ENCODE measurements at regions not wholly inside any gene's neighbourhood (a gene's known extent, or its start where the extent isn't known, plus 50 kb on each side); places are given as distances from the start of the nearest gene placed in this dataset.
A peak's percentile ranks its signal among the peaks of the same experiment; 100 is the strongest.

DNA sequence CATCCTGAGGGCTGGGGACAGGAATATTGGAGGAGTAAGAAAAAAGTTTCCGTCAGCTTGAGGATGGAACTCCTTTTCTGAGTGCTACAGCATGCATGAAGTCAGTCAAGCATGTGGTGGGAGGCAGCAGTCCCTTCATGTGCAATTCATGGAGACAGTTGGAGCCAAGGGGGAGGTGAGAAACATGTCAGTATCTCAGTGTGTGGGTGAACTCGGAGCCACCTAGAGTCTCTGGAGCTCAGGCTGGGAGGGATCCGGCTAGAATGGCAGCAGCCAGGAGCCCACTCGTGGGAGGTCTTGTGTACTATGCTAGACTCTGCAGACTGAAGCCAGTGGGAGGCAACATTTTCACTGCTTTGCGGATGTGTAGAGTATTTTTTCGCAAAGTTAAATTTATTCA, 60.3 kb downstream of the AVPR1A start:
- no peak for ATAC-seq (ENCODE audit: poor library complexity)
- no peak for DNase-seq
- intact Hi-C loops (cut with DNase I): no loop called here

DNA sequence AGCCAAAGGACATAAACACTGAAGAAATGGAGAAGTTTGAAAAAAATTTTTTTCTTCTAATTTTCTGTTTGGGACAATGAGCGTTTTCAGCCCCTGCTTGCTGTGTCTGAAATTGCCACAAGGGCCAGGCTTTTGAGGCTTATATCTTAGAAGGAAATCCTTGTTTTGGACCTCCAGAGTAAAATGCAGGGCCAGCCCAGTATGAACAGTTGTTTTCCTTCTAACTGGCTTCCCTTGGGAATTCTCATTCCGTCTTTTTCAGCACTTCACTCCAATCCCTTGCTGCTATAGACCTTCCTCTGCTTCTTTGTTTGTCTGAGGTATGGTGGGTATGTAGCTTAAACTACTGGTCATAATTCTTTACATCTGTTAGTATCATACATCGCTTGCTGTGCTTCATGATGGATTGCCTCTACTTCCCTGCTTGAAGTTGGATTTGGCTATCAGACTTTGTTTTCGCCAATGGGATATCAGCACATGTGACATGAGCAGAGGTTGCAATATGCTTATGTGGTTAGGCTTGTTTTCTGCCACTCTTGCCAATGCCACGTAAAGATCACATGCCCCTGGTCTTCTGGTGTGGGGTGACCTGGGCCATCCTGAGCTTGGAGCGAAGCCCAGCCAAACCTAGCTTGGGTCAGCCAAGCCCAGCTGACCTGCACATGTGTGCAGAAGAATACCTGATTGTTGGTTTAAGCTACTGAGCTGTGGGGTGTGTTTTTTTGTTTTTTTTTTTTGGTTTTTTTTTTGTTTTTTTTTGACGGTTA, 64.7 kb downstream of the AVPR1A start:
- intact Hi-C loops (cut with DNase I): no loop called here
- DNase-seq: no peak
- peak; percentile 51 for ATAC-seq (ENCODE audit: poor library complexity)

DNA sequence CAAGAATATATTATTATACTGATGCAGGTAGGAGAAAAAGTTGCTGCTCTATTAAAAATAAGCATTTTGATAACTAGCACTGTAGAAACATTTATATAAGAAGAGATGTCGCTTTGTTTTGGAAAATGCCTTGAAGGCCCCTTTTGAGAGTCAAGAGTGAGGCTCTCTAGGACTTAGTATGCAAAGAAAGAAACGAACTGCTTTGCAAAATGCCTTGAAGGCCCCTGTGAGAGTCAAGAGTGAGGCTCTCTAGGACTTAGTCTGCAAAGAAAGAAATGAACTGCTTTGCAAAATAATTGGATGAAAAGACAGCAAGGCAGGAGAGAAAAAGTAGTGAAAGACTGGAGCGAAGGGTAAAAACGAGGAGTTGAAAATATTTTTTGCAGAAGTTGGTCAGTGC, 65.9 kb downstream of the AVPR1A start:
- DNase-seq: no peak
- no peak for ATAC-seq (ENCODE audit: poor library complexity)
- intact Hi-C loops (cut with DNase I): no loop called here

DNA sequence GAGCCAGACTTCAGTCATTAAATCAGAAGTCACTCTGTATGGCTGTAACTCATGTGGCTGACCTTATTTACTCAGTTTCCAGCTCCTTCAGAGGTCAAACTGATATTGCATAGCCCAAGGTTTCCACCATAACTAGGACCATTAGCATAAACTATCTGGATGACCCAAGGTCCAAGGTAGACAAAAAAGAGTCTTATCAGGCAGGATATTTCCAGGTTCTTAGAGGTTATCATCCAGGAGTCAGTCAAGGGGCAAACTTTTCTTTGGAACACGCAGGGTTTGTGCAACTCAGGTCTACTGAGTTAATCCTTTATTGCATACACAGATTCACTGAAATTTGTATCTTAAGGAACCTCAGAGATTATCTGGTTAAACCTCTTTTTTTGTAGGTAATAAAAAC, 66.5 kb downstream of the AVPR1A start:
- ATAC-seq (ENCODE audit: poor library complexity): no peak
- no peak for DNase-seq

DNA sequence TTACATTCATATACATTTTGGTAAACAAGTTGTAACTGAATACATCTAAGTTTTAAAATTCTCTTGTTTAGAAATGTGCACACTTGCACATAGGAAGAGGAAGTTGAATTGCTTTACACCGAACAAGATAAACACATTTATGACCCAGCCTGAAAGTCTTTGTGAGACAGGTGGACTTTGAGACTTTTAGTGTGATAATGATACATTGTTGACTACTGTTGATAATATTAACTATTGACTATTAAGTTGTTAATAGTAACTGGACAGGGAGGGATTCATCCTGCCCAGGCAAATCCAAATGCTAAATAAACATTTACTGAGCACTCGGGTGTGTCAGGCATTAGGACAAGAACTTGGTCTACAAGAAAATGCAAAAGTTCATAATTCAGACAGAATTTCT, 68.0 kb downstream of the AVPR1A start:
- intact Hi-C loops (cut with DNase I): no loop called here
- DNase-seq (no peak), ATAC-seq (ENCODE audit: poor library complexity) (no peak)

More for the DNA sequence above, 66.5 kb downstream of the AVPR1A start:
- intact Hi-C loops (cut with DNase I): no loop called here

DNA sequence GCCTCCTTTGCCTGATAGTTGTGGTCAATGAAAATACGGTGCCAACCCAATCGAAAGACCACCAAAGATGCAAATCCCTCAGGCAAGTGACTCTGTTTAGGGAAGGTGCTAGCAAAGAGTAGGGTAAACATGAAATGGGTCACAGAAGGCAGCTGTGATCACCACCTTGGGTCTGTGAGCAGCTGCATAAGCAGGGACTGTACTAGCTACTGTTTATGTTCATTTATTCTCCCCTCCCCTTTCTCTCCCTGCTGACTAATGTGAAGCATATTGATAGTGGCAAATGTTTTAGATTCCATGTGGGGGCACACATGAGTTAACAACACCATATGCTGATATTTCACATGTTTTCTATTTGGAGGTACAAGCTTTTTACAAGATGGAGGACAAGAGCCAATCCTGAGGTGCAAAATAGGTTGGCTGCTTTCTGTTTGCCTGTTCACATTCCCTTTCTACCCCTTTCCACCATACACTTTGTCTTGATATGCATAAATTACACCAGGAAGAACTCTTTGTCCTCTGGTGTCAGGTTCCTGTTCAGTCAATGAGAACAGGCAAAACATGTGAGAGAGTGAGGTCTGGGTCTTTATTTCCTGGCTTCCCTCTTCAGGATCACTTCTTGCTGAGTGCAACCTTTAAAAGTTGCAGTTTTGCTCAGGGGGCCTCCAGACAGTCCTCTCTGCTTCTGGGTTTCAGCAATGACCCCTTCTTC, 71.1 kb downstream of the AVPR1A start:
- intact Hi-C loops (cut with DNase I): no loop called here

DNA sequence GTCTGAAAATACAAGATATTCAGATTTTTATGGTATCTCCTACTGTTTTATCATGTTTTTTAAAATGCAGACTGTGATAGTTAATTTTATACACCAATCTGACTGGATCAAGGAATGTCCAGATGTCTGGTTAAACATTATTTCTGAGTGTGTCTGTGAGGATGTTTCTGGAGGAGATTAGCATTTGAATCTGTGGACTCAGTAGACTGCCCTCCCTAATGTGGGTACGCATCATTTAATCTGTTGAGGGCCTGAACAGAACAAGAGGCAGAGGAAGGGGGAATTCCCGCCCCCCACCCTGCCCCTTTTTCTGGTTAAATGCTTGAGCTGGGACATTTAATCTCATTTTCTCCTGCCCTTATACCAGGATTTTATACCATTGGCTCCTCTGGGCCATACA, 72.1 kb downstream of the AVPR1A start:
- intact Hi-C loops (cut with DNase I): no loop called here

More for the DNA sequence above, 71.1 kb downstream of the AVPR1A start:
- ATAC-seq (ENCODE audit: poor library complexity) (no peak), DNase-seq (no peak)

DNA sequence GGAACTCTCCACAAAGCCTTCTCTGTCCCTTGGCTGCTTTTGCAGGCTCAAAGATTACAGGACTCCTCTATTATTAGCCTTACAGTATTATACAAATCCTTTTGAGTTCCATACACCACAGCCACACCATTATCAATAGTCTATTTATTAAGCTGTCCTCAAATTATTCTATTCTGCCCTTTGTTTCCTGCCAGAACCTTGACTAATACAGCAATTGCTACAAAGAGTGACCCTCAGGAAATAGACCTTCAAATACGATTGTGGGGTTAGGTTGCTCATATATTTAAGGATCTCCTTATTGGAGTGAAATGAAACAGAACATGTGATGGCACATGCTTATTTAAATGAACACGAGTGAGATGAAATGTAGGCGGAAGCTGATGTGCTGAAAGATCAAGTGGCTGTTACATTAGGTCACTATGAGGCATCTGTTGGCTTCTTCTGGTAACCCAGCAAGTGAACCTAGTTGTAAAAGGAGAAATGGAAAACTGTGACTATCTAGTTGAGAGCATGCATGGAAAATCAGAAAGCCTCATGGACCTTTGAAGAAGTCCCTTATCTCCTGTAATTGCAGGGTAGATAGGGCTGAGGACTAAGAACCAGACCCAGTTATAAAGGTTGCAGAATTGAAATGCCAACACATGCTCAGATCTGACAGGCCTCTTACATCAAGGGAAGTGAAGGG, 75.5 kb downstream of the AVPR1A start:
- intact Hi-C loops (cut with DNase I): no loop called here
- ATAC-seq (ENCODE audit: poor library complexity): peak; percentile 74

More for the DNA sequence above, 72.1 kb downstream of the AVPR1A start:
- no peak for ATAC-seq (ENCODE audit: poor library complexity)
- no peak for DNase-seq

DNA sequence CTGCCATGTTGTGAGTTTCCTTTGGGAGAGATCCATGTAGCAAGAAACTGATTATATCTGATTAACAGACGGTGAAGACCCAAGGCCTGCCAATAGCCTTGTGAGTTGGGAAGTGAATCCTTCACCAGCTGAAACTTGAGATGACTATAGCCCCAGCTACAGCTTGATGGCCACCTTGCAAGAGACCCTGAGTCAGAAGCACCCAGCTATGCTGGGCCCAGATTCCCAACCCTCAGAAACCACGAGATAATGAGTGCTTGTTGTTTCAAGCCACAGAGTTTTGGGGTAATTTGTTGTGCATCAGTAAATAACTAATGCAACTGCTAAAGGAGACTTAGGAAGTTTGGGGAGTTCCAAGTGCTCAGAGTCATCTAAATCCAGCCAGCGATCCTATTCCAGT, 80.3 kb downstream of the AVPR1A start:
- DNase-seq (no peak), ATAC-seq (ENCODE audit: poor library complexity) (no peak)
- intact Hi-C loops (cut with DNase I): no loop called here

More for the DNA sequence above, 75.5 kb downstream of the AVPR1A start:
- DNase-seq: no peak

DNA sequence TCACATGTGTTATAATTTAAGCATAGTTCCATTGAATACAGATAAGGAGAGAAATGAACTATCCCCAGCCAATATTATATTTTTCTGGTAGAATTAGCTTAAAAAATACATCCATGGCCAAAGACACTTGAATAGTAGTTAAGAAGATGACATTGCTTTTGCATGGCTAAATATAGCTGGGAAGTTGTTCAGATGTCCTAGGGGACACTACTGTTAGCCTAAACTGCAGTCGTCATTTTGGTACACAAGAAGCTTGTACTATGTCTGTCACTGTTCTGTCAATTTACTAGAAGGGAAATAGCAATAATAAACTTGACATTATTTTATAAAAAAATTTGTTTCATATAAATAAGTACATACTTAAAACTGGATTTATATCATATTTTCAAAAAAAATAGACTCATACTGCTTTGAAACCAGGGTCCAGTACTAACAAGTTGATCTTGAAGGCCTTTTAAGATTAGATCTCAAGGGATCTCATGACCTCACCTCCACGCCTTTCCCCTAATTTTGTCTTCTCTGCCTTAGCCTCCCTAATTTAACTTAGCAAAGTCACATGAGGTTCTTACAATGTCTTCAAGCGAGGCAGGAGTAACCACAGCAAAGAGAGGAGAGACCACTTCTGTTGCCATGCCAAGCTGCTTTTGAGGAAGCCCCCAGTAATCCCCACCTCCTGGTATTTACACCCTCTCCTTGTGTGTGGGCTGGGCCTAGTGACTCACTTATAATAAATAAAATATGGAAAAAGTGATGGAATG, 81.0 kb downstream of the AVPR1A start:
- peak; percentile 68 for ATAC-seq (ENCODE audit: poor library complexity)
- no peak for DNase-seq
- intact Hi-C loops (cut with DNase I): no loop called here

DNA sequence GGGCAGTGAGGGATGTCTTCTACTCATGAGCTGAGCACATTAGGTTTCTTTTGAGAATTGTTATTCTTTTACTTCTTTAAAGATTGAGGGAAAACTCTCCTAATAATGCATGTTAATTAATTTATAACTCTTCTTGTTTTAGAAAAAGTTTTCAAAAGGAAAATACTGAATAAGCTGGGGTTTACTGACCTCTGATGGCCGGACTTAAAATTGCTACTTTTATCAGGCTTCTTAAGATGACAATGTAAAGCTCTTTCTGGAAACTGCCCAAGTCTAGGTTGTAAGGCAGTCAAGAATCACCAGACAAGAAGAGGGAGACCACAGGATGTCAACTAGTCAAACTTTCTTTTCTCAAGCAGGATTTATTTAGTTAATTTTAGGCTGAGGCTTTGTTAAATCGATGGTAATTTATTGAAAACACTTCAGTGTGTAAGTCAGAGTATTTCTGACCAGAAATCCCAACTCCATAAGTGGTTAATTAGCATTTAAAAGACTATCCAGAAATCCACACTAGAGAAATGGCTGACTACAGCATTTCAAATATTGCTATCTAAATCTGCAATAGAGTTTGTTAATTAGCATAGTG, 82.1 kb downstream of the AVPR1A start:
- DNase-seq (no peak), ATAC-seq (ENCODE audit: poor library complexity) (no peak)
- intact Hi-C loops (cut with DNase I): no loop called here

DNA sequence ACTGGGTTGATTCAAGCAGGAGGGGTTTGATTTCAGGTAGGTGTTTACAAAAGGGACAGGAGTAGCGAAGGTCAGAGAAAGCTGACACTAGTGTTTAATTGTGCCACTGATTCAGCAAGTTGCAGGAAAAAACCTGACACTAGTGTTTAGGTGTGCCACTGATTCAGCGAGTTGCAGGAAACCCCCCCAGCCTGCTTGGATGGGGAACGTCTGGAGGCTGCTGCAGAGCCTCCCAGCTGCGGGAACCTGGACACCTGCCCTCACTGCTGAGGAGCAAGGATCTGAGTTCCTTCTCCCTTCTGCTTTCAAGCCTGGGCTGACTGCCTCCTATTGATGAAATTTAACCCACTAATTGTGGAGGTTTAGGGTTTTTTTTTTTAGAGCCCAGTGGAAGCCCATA, 84.2 kb downstream of the AVPR1A start:
- no peak for DNase-seq
- no peak for ATAC-seq (ENCODE audit: poor library complexity)

DNA sequence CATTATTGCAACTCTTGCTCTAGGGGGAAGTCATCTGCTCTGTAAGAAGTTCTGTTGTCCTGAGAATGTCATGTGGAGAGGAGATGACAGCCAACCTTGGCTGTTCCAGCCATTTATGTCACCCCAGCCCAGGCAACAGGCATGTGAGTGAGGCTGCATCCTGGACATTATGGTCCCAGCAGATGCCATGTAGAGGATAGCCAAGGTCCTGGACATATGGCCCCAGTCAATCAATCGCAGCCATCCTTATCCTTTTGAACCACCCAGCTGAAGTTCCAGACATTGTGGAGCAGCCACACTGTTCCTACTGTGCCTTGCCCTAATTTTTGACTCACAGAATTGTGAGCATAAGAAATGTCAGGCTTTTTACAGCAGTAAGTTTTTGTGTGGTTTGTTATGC, 84.9 kb downstream of the AVPR1A start:
- ATAC-seq (ENCODE audit: poor library complexity) (no peak), DNase-seq (no peak)
- intact Hi-C loops (cut with DNase I): no loop called here

More for the DNA sequence above, 84.2 kb downstream of the AVPR1A start:
- intact Hi-C loops (cut with DNase I): no loop called here

DNA sequence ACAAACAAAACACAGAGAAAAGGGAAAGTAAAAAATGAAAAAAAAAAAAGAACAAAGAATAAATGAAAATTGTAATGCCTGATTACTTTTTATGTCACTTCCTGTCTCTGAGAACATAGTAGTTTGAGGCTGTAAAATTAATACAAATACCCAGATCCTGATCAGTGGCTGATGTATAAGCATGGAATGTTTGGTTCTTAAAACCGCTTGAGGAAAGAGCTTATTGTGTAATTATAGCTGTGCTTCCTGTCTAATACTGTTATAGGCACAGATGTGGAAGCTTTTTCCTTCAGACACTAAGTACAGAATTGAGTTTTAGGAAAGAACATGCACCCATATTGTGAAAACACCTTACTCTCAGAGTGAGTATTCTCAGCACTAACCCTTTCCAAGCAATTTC, 86.9 kb downstream of the AVPR1A start:
- intact Hi-C loops (cut with DNase I): no loop called here
- DNase-seq (no peak), ATAC-seq (ENCODE audit: poor library complexity) (no peak)

DNA sequence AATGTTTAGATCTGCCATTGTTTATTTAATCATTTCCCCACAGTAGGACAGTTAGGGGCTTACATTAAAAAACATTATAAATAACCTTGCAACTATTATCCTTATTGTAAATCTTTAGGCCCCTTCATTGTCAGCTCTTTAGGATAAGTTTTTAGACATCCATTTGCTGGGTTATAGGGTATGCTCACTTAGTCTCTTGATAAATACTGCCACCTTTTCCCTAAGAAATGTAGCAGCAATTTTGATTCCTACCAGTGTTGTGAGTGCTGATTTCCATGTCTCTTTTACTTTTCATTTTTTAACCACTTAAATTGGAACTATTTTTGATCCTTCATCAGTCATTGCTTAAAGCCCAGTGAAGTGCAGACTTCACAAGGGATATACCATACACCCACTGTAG, 94.4 kb downstream of the AVPR1A start:
- intact Hi-C loops (cut with DNase I): no loop called here
- ATAC-seq (ENCODE audit: poor library complexity) (no peak), DNase-seq (no peak)

DNA sequence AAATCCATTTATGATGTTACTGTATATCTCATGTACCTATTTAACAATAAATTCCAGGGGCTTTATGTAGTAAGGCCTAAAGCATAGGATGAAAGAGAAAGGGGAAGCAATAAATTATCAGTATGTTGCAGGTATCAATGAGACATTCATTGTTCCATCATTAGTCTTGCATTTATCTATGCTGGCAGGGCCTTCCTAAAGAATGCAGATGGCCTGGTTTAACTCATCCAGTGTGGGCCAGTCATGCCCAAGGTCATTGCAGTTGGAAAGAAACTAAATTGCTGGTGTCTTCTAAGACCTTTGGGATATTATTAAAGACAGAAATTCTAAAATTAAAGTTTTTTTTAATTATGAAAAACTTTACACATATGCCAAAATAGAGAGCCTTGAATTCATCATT, 98.3 kb downstream of the AVPR1A start:
- no peak for ATAC-seq (ENCODE audit: poor library complexity)
- no peak for DNase-seq
- intact Hi-C loops (cut with DNase I): no loop called here

DNA sequence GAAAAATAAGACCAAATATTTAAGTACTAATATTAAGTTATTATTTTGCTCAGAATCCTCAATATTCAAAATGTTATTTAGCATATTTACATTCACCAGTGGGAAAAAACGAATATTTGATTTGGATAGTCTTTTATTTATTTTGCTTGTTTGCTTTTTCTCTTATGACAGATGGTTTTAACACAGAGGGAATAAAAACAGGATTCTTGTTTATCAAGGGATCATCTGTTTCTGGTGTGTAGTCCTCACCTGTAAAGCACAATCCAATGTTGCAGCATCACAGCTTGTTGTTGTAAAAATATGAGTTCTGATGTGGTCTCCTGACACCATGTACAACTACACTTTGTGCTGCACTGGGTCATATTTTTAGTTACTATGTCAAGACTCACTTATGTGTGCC, 103.9 kb downstream of the AVPR1A start:
- DNase-seq (no peak), ATAC-seq (ENCODE audit: poor library complexity) (no peak)
- intact Hi-C loops (cut with DNase I): no loop called here

DNA sequence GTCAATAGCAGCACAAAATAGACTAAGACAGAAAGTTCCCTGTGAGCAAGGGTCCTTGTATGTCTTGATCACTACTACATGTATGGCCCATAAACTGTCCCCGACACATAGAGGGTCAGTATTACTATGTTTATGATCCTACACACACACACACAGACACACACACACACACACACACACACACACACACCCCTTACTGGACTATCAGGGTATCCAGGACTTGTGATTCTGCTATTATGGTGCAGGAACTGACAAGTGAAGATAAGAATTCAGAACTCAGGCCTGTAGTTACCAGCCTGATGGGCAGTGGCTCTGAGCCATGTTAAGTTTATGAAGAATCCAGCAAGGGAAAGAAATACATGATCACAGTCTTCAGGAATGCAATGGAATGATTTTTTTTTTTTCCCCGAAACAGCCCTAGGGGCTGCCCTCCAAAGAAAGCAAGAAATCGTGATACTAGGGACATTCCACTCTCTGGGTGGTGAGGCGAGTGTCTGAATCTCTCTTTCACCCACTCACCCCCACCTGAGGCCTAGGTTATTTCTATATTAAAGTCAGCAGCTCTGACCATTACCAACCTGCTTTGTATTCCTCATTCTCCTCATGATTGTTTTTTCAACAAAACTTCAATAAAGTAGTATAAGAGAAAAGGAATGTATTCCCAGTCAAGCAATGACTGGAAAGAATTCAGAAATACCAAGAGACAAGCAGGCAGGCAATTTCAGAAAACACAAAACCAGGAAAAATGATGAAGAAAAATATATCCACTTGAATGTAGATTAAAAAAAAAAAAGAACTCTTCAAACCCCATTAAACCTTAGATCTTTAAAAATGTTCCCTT, 105.8 kb downstream of the AVPR1A start:
- no peak for ATAC-seq (ENCODE audit: poor library complexity)
- DNase-seq: no peak
- intact Hi-C loops (cut with DNase I): no loop called here
